GM12878 (cell line): ENCODE measurements at regions not wholly inside any gene's neighbourhood (a gene's known extent, or its start where the extent isn't known, plus 50 kb on each side); places are given as distances from the start of the nearest gene placed in this dataset.

ENCODE experiments used
- ATAC-seq: fragments of 200-7000 bp; cut with Tn5 transposase; 3 replicates; pipeline ENCODE4 v1.9.1; 2020; ENCODE audit warnings: mild to moderate bottlenecking, moderate library complexity
- BruUV-seq: library from RNA; stranded (reverse); fragments of 400-500 nt; replicated peaks from 2 replicates; lab custom pipeline; 2021; lab: Mats Ljungman, UMichigan
- CTCF ChIA-PET: fragments of 300-600 bp; sonication (Branson Sonifier 250); formaldehyde crosslinking; extraction: SDS; loops from one replicate; lab custom pipeline; 2021; ENCODE audit warnings: inconsistent platforms; lab: Yijun Ruan, JAX
- POLR2A ChIA-PET: fragments of 350-600 bp; formaldehyde crosslinking; extraction: SDS; loops from one replicate; lab custom pipeline; 2021; ENCODE audit warnings: inconsistent platforms; lab: Charles Lee
- RAD21 ChIA-PET: fragments of 300-600 bp; sonication (Branson Sonifier 250); formaldehyde crosslinking; loops from one replicate; lab custom pipeline; 2023; ENCODE audit warnings: antibody characterized with exemption; ENCODE audit not compliant: unreplicated experiment; lab: Charles Lee
- SMC1A ChIA-PET: fragments of 300-600 bp; sonication (Branson Sonifier 250); formaldehyde crosslinking; loops from one replicate; lab custom pipeline; 2023; ENCODE audit not compliant: unreplicated experiment, uncharacterized antibody; lab: Charles Lee
- DNase-seq: peaks from one replicate; pipeline ENCODE4 v3.0.0-alpha.2; 2011; ENCODE audit warnings: low read depth, low spot score
- FAIRE-seq: peaks from 3 replicates; lab custom pipeline; 2011; peaks lifted over from hg19 to GRCh38; lab: Jason Lieb, UNC
- H2AFZ ChIP-seq: 2 replicates; pipeline ENCODE4 v1.6.0; 2011; ENCODE audit warnings: low read depth, low read length, control low read depth; ENCODE audit not compliant: control insufficient read depth
- H3K27ac ChIP-seq: 2 replicates; pipeline ENCODE4 v1.5.1; 2011; ENCODE audit warnings: control low read depth; ENCODE audit not compliant: control insufficient read depth, insufficient read depth
- H3K27me3 ChIP-seq, 2 experiments: replicated peaks in 1 of 2; 2 replicates each; pipeline versions ENCODE4 v1.6.0 to v1.6.1; 2011; ENCODE audit warnings: low read length in 1 of 2; ENCODE audit not compliant: control insufficient read depth in 2 of 2, insufficient read depth in 2 of 2
- H3K36me3 ChIP-seq, 2 experiments: 2 replicates each; pipeline ENCODE4 v1.5.1; 2011; ENCODE audit warnings: low read length in 1 of 2; ENCODE audit not compliant: control insufficient read depth in 2 of 2, insufficient read depth in 2 of 2
- H3K4me1 ChIP-seq: 2 replicates; pipeline ENCODE4 v1.6.1; 2011; ENCODE audit warnings: mild to moderate bottlenecking, low read length, moderate library complexity, mixed read lengths; ENCODE audit not compliant: control insufficient read depth, insufficient read depth
- H3K4me2 ChIP-seq: 2 replicates; pipeline ENCODE4 v1.6.0; 2011; ENCODE audit warnings: control low read depth; ENCODE audit not compliant: control insufficient read depth, insufficient read depth
- H3K4me3 ChIP-seq: fragments of 200-600 bp; sonication (generic); 2 replicates; pipeline ENCODE4 v1.5.1; 2016
- H3K79me2 ChIP-seq: 2 replicates; pipeline ENCODE4 v1.6.0; 2011; ENCODE audit warnings: low read length; ENCODE audit not compliant: control insufficient read depth, insufficient read depth
- H3K9ac ChIP-seq: 2 replicates; pipeline ENCODE4 v1.8.0; 2011; ENCODE audit warnings: low read length, control low read depth, mixed read lengths; ENCODE audit not compliant: control insufficient read depth, insufficient read depth
- H3K9me3 ChIP-seq: replicated peaks from 3 replicates; pipeline ENCODE4 v1.5.1; 2011; ENCODE audit warnings: mild to moderate bottlenecking, low read length; ENCODE audit not compliant: control insufficient read depth, insufficient read depth
- H4K20me1 ChIP-seq: 2 replicates; pipeline ENCODE4 v1.6.0; 2011; ENCODE audit not compliant: control insufficient read depth, insufficient read depth
- BMI1 ChIP-seq: fragments of 450-650 bp; IDR thresholded peaks from 2 replicates; pipeline ENCODE4 v1.6.1; 2016; ENCODE audit warnings: mild to moderate bottlenecking, moderate library complexity, borderline replicate concordance
- ETV6 ChIP-seq, 2 experiments: fragments of 450-650 bp in 1 of 2; IDR thresholded peaks in 1 of 2; conservative IDR thresholded peaks in 1 of 2; 2 replicates each; pipeline ENCODE4 v1.6.1; 2014; ENCODE audit warnings: antibody characterized with exemption in 1 of 2, borderline replicate concordance in 1 of 2, low read depth in 1 of 2, mild to moderate bottlenecking in 1 of 2, moderate library complexity in 1 of 2
- FOS ChIP-seq: IDR thresholded peaks from 3 replicates; pipeline ENCODE4 v1.6.1; 2011; ENCODE audit warnings: borderline replicate concordance; ENCODE audit not compliant: insufficient read length; ENCODE audit errors: extremely low read depth
- HDAC6 ChIP-seq: fragments of 200-600 bp; sonication (generic); IDR thresholded peaks from one replicate; pipeline ENCODE4 v1.8.0; 2017; ENCODE audit warnings: antibody characterized with exemption; ENCODE audit not compliant: unreplicated experiment
- MAX ChIP-seq: IDR thresholded peaks from 2 replicates; pipeline ENCODE4 v1.6.1; 2012; ENCODE audit warnings: low read depth, low read length, improper control_type of control experiment
- NFYA ChIP-seq: IDR thresholded peaks from 2 replicates; pipeline ENCODE4 v1.6.1; 2011; ENCODE audit warnings: low read depth, mild to moderate bottlenecking, low read length, improper control_type of control experiment, borderline replicate concordance
- PBX3 ChIP-seq: IDR thresholded peaks from 2 replicates; pipeline ENCODE4 v1.6.1; 2011; ENCODE audit warnings: mild to moderate bottlenecking, low read depth, low read length, moderate library complexity; ENCODE audit not compliant: insufficient replicate concordance
- RELB ChIP-seq: fragments of 450-650 bp; IDR thresholded peaks from 2 replicates; pipeline ENCODE4 v1.6.1; 2017; ENCODE audit warnings: low read depth, mild to moderate bottlenecking, moderate library complexity
- REST ChIP-seq: IDR thresholded peaks from 2 replicates; pipeline ENCODE4 v1.6.1; 2012; ENCODE audit warnings: mild to moderate bottlenecking, low read depth, low read length
- SKIL ChIP-seq: fragments of 450-650 bp; IDR thresholded peaks from 2 replicates; pipeline ENCODE4 v1.6.1; 2017; ENCODE audit warnings: mild to moderate bottlenecking, low read depth, inconsistent platforms; ENCODE audit not compliant: poor library complexity, severe bottlenecking
- SUZ12 ChIP-seq: fragments of 200-600 bp; sonication (generic); IDR thresholded peaks from one replicate; pipeline ENCODE4 v1.6.1; 2018; ENCODE audit warnings: antibody characterized with exemption, mild to moderate bottlenecking; ENCODE audit not compliant: unreplicated experiment
- ZZZ3 ChIP-seq: IDR thresholded peaks from 2 replicates; pipeline ENCODE4 v1.6.1; 2011; ENCODE audit warnings: low read depth; ENCODE audit not compliant: control insufficient read depth, insufficient read length
- WGBS: methylation state at CpG from one replicate; pipeline ENCODE4 v1.1.6; 2016; ENCODE audit warnings: low lambda C conversion rate; ENCODE audit not compliant: insufficient replicate concordance, insufficient coverage; ENCODE audit errors: missing lambda C conversion rate; 5-methylcytosine and 5-hydroxymethylcytosine counted together
- in situ Hi-C: fragments of 300-500 bp; cut with MboI; formaldehyde crosslinking; loops from 9 replicates; pipeline ENCODE4 v1.14.3; 2018; ENCODE audit warnings: mixed read lengths
- intact Hi-C: fragments of 100-400 bp; cut with micrococcal nuclease; formaldehyde crosslinking; loops from one replicate; pipeline ENCODE4 v1.14.2; 2022; ENCODE audit not compliant: unreplicated experiment

- no peak for TF ChIP-seq RELB
- no peak for TF ChIP-seq SKIL
- TF ChIP-seq BMI1: no peak
- no peak for TF ChIP-seq MAX
Measured at GRCh38 chr10:14384116-14384730, 53.5 kb upstream of the FRMD4A start (continued).

- no peak for DNase-seq
- intact Hi-C loops (no loop called here), in situ Hi-C loops (no loop called here)
- RAD21 ChIA-PET: no interaction called here
- Histone ChIP-seq H3K4me1 (peaks cover 27% of the 10 kb centered on the region), H3K4me2 (0 out of 2 replicates have a peak overlapping the region, but pooled peaks have one; percentile 18), H3K79me2 (no peaks in the 10 kb centered on the region), H3K36me3 (no peaks in the 10 kb centered on the region), H4K20me1 (no peaks in the 10 kb centered on the region), H3K9me3 (peaks cover under 1% of the 10 kb centered on the region; the same call in 1 of the 3 replicates), H3K4me3 (no peak overlapping the region), H2AFZ (no peak overlapping the region), H3K27ac (no peak overlapping the region), H3K9ac (no peak overlapping the region), H3K27me3 (peaks cover 0 to 1% of the 10 kb centered on the region in 2 experiments; a peak in 2 of 4 replicates)
- CTCF ChIA-PET: interaction anchor here (0.6 to 1.7 kb wide), 5 partner anchors 46 to 596 kb away, joined by 3 to 5 read pairs (median 3); partner anchors contain the start of gene SUV39H2
- WGBS: 74% methylated on average over 7 of the region's 7 CpGs
- ATAC-seq: no peak
- POLR2A ChIA-PET: no interaction called here
- no TSS peak for BruUV-seq
- SMC1A ChIA-PET: interaction anchor here (0.6 to 1.5 kb wide), 2 partner anchors 10 to 1266 kb away, joined by 3 read pairs; no protein-coding TSS in a partner anchor
- FAIRE-seq: no peak
- TF ChIP-seq PBX3 (no peak), ETV6 (conservative IDR thresholded peaks at IDR 0.05 in 1 of 2, IDR thresholded peaks at IDR 0.05 in 1 of 2; ENCODE audit: borderline replicate concordance in 1 of 2, low read depth in 1 of 2) (no peak), FOS (no peak), SUZ12 (no peak), REST (no peak), HDAC6 (no peak), NFYA (no peak), ZZZ3 (no peak)
Measured at GRCh38 chr10:14383266-14383665, 52.5 kb upstream of the FRMD4A start.
